GM21360 (cell line): ENCODE measurements at regions not wholly inside any gene's neighbourhood (a gene's known extent, or its start where the extent isn't known, plus 50 kb on each side); places are given as distances from the start of the nearest gene placed in this dataset.
"Not testable (repeated sequence)": the region's sequence is repeated elsewhere in the genome, so short reads cannot be mapped to it uniquely, and the experiment has no call there.

ENCODE experiments used
- ATAC-seq: cut with Tn5 transposase; IDR thresholded peaks from one replicate; pipeline ENCODE4 v1.9.1; 2021; ENCODE audit warnings: mild to moderate bottlenecking, moderate library complexity; ENCODE audit not compliant: unreplicated experiment

- ATAC-seq = no peak
Observed at GRCh38 chr6:132143258-132143657, 192.1 kb upstream of the CCN2 start.

GRCh38 chr6:132142768-132143167 lies 191.6 kb upstream of the CCN2 start:
- ATAC-seq = no peak

GRCh38 chr6:132142308-132142707 lies 191.1 kb upstream of the CCN2 start:
- ATAC-seq = no peak

- ATAC-seq = no peak
Observed at GRCh38 chr6:132140189-132140588, 189.0 kb upstream of the CCN2 start.

- ATAC-seq = no peak
Observed at GRCh38 chr6:132139611-132140010, 188.4 kb upstream of the CCN2 start.

GRCh38 chr6:132136981-132137380 lies 185.8 kb upstream of the CCN2 start:
- no peak for ATAC-seq

- no peak for ATAC-seq
Observed at GRCh38 chr6:132135409-132135808, 184.2 kb upstream of the CCN2 start.

- ATAC-seq = no peak
Observed at GRCh38 chr6:132133736-132134445, 182.7 kb upstream of the CCN2 start.

- ATAC-seq = no peak
Observed at GRCh38 chr6:132132924-132133639, 181.9 kb upstream of the CCN2 start.

- ATAC-seq = no peak
Observed at GRCh38 chr6:132132422-132132821, 181.2 kb upstream of the CCN2 start.

GRCh38 chr6:132131758-132132157 lies 180.6 kb upstream of the CCN2 start:
- ATAC-seq = no peak

GRCh38 chr6:132131351-132131750 lies 180.2 kb upstream of the CCN2 start:
- ATAC-seq = no peak

GRCh38 chr6:132130626-132131298 lies 179.6 kb upstream of the CCN2 start:
- no peak for ATAC-seq

- no peak for ATAC-seq
Observed at GRCh38 chr6:132128424-132128823, 177.3 kb upstream of the CCN2 start.

GRCh38 chr6:132126150-132126549 lies 175.0 kb upstream of the CCN2 start:
- no peak for ATAC-seq

GRCh38 chr6:132122871-132123270 lies 171.7 kb upstream of the CCN2 start:
- no peak for ATAC-seq

- ATAC-seq = no peak
Observed at GRCh38 chr6:132122176-132122575, 171.0 kb upstream of the CCN2 start.

GRCh38 chr6:132118144-132118543 lies 167.0 kb upstream of the CCN2 start:
- ATAC-seq = no peak

GRCh38 chr6:132115714-132116366 lies 164.7 kb upstream of the CCN2 start:
- ATAC-seq = no peak

- no peak for ATAC-seq
Observed at GRCh38 chr6:132114201-132114825, 163.1 kb upstream of the CCN2 start.

- not testable (repeated sequence) for ATAC-seq
Observed at GRCh38 chr6:132109752-132110151, 158.6 kb upstream of the CCN2 start.
